Gastrocnemius medialis (tissue), 4 donors: ENCODE measurements at regions not wholly inside any gene's neighbourhood (a gene's known extent, or its start where the extent isn't known, plus 50 kb on each side); places are given as distances from the start of the nearest gene placed in this dataset.
"Not testable (repeated sequence)": the region's sequence is repeated elsewhere in the genome, so short reads cannot be mapped to it uniquely, and the experiment has no call there.

Experiments
- CTCF ChIP-seq, 5 experiments: fragments of 450-650 bp in 3 of 5; fragments of 200-600 bp in 2 of 5; sonication (generic) in 2 of 5; IDR thresholded peaks in 4 of 5; conservative IDR thresholded peaks in 1 of 5; 1 replicate in 4 of 5; 2 replicates in 1 of 5; pipeline ENCODE4 v1.5.1; 2016 to 2019; ENCODE audit warnings: antibody characterized with exemption in 5 of 5, mild to moderate bottlenecking in 3 of 5, moderate library complexity in 3 of 5
- POLR2A ChIP-seq, 2 donors: fragments of 450-650 bp; IDR thresholded peaks; one replicate each; pipeline ENCODE4 v1.6.1; 2017; ENCODE audit warnings: antibody characterized with exemption in 2 of 2, mild to moderate bottlenecking in 2 of 2, moderate library complexity in 2 of 2

GRCh38 chr3:69480986-69481385, 95.1 kb upstream of the FRMD4B start:
- not testable (repeated sequence) for TF ChIP-seq POLR2A (IDR thresholded peaks at IDR 0.05); CTCF (IDR thresholded peaks at IDR 0.05 in 4 of 5, conservative IDR thresholded peaks at IDR 0.05 in 1 of 5)
